Large intestine (tissue), 3 donors: ENCODE measurements at regions not wholly inside any gene's neighbourhood (a gene's known extent, or its start where the extent isn't known, plus 50 kb on each side); places are given as distances from the start of the nearest gene placed in this dataset.
"Not testable (repeated sequence)": the region's sequence is repeated elsewhere in the genome, so short reads cannot be mapped to it uniquely, and the experiment has no call there.

Source experiments
- DNase-seq, 2 donors: peaks; one replicate each; pipeline versions ENCODE4 v3.0.0 to v3.0.0-alpha.2; 2013
- H3K27ac ChIP-seq: one replicate; pipeline ENCODE4 v1.5.1; 2013; ENCODE audit warnings: low read length
- H3K27me3 ChIP-seq: 2 replicates; pipeline ENCODE4 v1.6.1; 2013; ENCODE audit warnings: low read length; ENCODE audit not compliant: control insufficient read depth, insufficient read depth
- H3K36me3 ChIP-seq: 2 replicates; pipeline ENCODE4 v1.6.1; 2013; ENCODE audit warnings: low read length; ENCODE audit not compliant: control insufficient read depth, insufficient read depth
- H3K4me1 ChIP-seq: one replicate; pipeline ENCODE4 v1.6.1; 2013; ENCODE audit warnings: low read length; ENCODE audit not compliant: control insufficient read depth, insufficient read depth
- H3K4me3 ChIP-seq: one replicate; pipeline ENCODE4 v1.5.1; 2013; ENCODE audit warnings: low read length
- H3K9me3 ChIP-seq: one replicate; pipeline ENCODE4 v1.6.1; 2013; ENCODE audit warnings: mild to moderate bottlenecking, low read depth, low read length, moderate library complexity; ENCODE audit not compliant: control insufficient read depth
- WGBS: methylation state at CpG from one replicate; pipeline ENCODE4 v1.1.5; 2013; ENCODE audit warnings: low lambda C conversion rate; ENCODE audit not compliant: insufficient coverage; 5-methylcytosine and 5-hydroxymethylcytosine counted together

- no peaks in the 10 kb centered on the region for H3K4me1 ChIP-seq
- no peak overlapping the region for H3K27ac ChIP-seq
- H3K27me3 ChIP-seq: no peaks in the 10 kb centered on the region
- no peaks in the 10 kb centered on the region for H3K36me3 ChIP-seq
- no peaks in the 10 kb centered on the region for H3K9me3 ChIP-seq
- no peak overlapping the region for H3K4me3 ChIP-seq
- no peak for DNase-seq
- no CpG with 5 or more reads among the region's 2 CpGs for WGBS
Observed at GRCh38 chr4:33107814-33108213, 2387.6 kb downstream of the PCDH7 start.

- Histone ChIP-seq H3K4me1 (no peaks in the 10 kb centered on the region), H3K4me3 (no peak overlapping the region), H3K27me3 (no peaks in the 10 kb centered on the region), H3K27ac (no peak overlapping the region), H3K9me3 (no peaks in the 10 kb centered on the region), H3K36me3 (no peaks in the 10 kb centered on the region)
- DNase-seq: no peak
- WGBS: no CpG with 5 or more reads among the region's 1 CpG
Observed at GRCh38 chr4:33111117-33111516, 2390.9 kb downstream of the PCDH7 start.

- no peak for DNase-seq
- WGBS: no CpG with 5 or more reads among the region's 3 CpGs
- H3K36me3 ChIP-seq: no peaks in the 10 kb centered on the region
- no peak overlapping the region for H3K4me3 ChIP-seq
- no peaks in the 10 kb centered on the region for H3K9me3 ChIP-seq
- no peaks in the 10 kb centered on the region for H3K4me1 ChIP-seq
- H3K27ac ChIP-seq: no peak overlapping the region
- no peaks in the 10 kb centered on the region for H3K27me3 ChIP-seq
Observed at GRCh38 chr4:33116871-33117270, 2396.7 kb downstream of the PCDH7 start.

GRCh38 chr4:33126002-33126401 is 2405.8 kb downstream of the PCDH7 start:
- H3K9me3 ChIP-seq: no peaks in the 10 kb centered on the region
- no peaks in the 10 kb centered on the region for H3K27me3 ChIP-seq
- WGBS: 90% methylated on average over 1 of the region's 1 CpG
- no peak overlapping the region for H3K27ac ChIP-seq
- no peak for DNase-seq
- H3K4me1 ChIP-seq: no peaks in the 10 kb centered on the region
- no peak overlapping the region for H3K4me3 ChIP-seq
- no peaks in the 10 kb centered on the region for H3K36me3 ChIP-seq

GRCh38 chr4:33130662-33131061 is 2410.5 kb downstream of the PCDH7 start:
- H3K27ac ChIP-seq, H3K4me3 ChIP-seq, H3K9me3 ChIP-seq, H3K36me3 ChIP-seq, DNase-seq, H3K27me3 ChIP-seq, H3K4me1 ChIP-seq: not testable (repeated sequence)
- WGBS: no CpG with 5 or more reads among the region's 1 CpG

GRCh38 chr4:33133723-33134122 is 2413.6 kb downstream of the PCDH7 start:
- WGBS: 88% methylated on average over 1 of the region's 2 CpGs

DNA sequence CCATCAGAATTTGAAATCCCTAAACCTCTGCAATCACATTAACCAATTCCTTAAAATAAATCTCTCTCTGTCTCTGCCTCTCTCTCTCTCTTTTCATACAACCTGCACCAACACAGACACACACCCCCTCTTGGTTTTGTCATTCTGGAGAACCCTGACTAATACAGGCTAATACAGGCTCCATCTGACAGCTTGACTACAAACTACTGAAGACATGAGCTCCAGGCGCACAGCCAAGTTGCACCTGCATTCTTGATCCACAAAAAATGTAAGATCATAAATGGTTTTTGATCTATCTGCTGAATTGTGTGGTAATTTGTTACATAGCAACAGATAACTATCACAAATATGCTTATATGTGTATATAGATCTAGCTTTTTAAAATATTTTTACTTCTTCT is 2414.2 kb downstream of the PCDH7 start:
- WGBS: no CpG with 5 or more reads among the region's 1 CpG
- no peaks in the 10 kb centered on the region for H3K9me3 ChIP-seq
- H3K27ac ChIP-seq: no peak overlapping the region
- H3K4me3 ChIP-seq: no peak overlapping the region
- no peaks in the 10 kb centered on the region for H3K27me3 ChIP-seq
- DNase-seq: no peak
- H3K36me3 ChIP-seq: no peaks in the 10 kb centered on the region
- no peaks in the 10 kb centered on the region for H3K4me1 ChIP-seq

More at GRCh38 chr4:33133723-33134122, 2413.6 kb downstream of the PCDH7 start:
- H3K27me3 ChIP-seq: no peaks in the 10 kb centered on the region
- no peak for DNase-seq
- no peaks in the 10 kb centered on the region for H3K4me1 ChIP-seq
- H3K9me3 ChIP-seq: no peaks in the 10 kb centered on the region
- no peak overlapping the region for H3K4me3 ChIP-seq
- no peak overlapping the region for H3K27ac ChIP-seq
- H3K36me3 ChIP-seq: no peaks in the 10 kb centered on the region

DNA sequence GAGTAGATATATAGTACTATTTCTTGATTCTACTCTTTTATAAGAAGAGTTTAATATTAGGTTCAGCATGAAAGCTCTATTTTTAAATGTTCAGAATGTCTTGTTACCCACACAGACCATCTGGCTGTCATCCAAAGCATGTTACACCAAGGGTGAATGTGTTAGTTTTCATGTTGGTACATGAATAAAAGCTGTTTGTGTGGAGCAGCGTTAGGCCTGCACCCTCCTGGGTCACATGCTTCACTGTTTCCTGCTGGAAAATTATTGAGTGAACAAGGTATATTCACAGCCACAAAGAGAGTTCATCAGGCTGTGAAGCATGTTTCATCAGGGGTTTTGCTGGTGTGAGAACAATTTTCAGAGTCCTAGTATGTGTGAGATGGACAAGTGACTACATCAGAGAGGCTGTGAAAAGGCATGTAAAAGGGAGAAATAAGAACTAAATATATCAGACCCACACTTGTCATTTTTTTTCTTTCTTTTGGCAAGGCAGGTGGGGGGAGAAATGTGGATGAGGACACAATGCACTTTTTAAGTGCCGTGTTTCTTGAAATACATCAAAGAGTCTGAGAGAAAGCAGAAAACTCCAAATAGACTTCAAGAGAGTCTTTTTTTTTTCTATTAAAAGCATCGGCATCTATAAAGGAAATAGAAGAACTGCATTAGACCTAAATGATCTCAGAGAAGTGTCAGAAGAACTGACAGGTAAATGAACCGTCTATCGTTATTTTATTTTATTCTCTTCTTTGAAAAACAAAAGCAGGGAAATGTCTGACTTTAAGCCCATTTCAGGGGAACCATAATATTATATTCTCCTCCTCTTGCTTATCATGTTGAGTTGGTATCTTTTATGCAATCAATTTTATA is 2429.7 kb downstream of the PCDH7 start:
- no peak for DNase-seq
- no peaks in the 10 kb centered on the region for H3K4me1 ChIP-seq
- 94% methylated on average over 3 of the region's 5 CpGs for WGBS
- no peaks in the 10 kb centered on the region for H3K9me3 ChIP-seq
- no peaks in the 10 kb centered on the region for H3K36me3 ChIP-seq
- no peaks in the 10 kb centered on the region for H3K27me3 ChIP-seq
- H3K27ac ChIP-seq: no peak overlapping the region
- no peak overlapping the region for H3K4me3 ChIP-seq

DNA sequence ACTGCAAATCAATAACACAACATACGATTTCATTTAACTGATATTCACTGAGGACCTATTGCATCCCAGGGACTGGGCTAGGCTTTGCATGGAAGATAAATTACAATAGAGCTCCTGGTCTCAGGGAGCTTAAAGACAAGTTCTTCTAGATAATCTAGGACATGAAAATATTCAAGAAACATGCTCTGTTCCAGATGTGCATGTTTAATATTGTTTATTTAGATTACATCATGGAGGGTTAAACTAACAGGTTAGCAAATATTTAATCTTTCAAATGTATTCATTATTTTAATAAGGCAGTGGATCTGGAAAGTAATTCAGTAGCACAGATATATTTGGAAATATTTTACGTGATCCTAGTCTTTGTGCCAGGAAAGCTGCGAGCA is 2430.3 kb downstream of the PCDH7 start:
- Histone ChIP-seq H3K36me3 (no peaks in the 10 kb centered on the region), H3K4me3 (no peak overlapping the region), H3K27ac (no peak overlapping the region), H3K4me1 (no peaks in the 10 kb centered on the region), H3K9me3 (no peaks in the 10 kb centered on the region), H3K27me3 (no peaks in the 10 kb centered on the region)
- no peak for DNase-seq
- 90% methylated on average over 2 of the region's 3 CpGs for WGBS

GRCh38 chr4:33160126-33160525 is 2440.0 kb downstream of the PCDH7 start:
- H3K9me3 ChIP-seq: no peaks in the 10 kb centered on the region
- H3K27me3 ChIP-seq: no peaks in the 10 kb centered on the region
- WGBS: 60% methylated on average over 1 of the region's 2 CpGs
- no peak overlapping the region for H3K27ac ChIP-seq
- H3K36me3 ChIP-seq: no peaks in the 10 kb centered on the region
- no peak overlapping the region for H3K4me3 ChIP-seq
- DNase-seq: no peak
- no peaks in the 10 kb centered on the region for H3K4me1 ChIP-seq

GRCh38 chr4:33161202-33161601 is 2441.0 kb downstream of the PCDH7 start:
- 100% methylated on average over 4 of the region's 4 CpGs for WGBS
- DNase-seq: no peak
- H3K4me1 ChIP-seq: no peaks in the 10 kb centered on the region
- no peaks in the 10 kb centered on the region for H3K9me3 ChIP-seq
- H3K27ac ChIP-seq: no peak overlapping the region
- H3K4me3 ChIP-seq: no peak overlapping the region
- no peaks in the 10 kb centered on the region for H3K27me3 ChIP-seq
- H3K36me3 ChIP-seq: no peaks in the 10 kb centered on the region
